HCT116 (cell line): ENCODE measurements at regions not wholly inside any gene's neighbourhood (a gene's known extent, or its start where the extent isn't known, plus 50 kb on each side); places are given as distances from the start of the nearest gene placed in this dataset.

Experiments
- ATAC-seq: fragments of 200-7000 bp; cut with Tn5 transposase; 2 replicates; pipeline ENCODE4 v1.9.1; 2020; ENCODE audit warnings: mild to moderate bottlenecking, moderate library complexity
- BruUV-seq: library from RNA; stranded (reverse); fragments of 400-500 nt; replicated peaks from 2 replicates; lab custom pipeline; 2021; lab: Mats Ljungman, UMichigan
- CTCF ChIA-PET: fragments of 300-600 bp; sonication (Branson Sonifier 250); formaldehyde crosslinking; loops from one replicate; lab custom pipeline; 2021; ENCODE audit warnings: antibody characterized with exemption; lab: Charles Lee
- POLR2A ChIA-PET: fragments of 300-600, 350-600 bp; sonication (Branson Sonifier 250); formaldehyde crosslinking; loops from one replicate; lab custom pipeline; 2021; ENCODE audit warnings: antibody characterized with exemption; lab: Charles Lee
- RAD21 ChIA-PET, 2 experiments: fragments of 300-600 bp; sonication (Branson Sonifier 250); formaldehyde crosslinking; loops; one replicate each; lab custom pipeline; 2023; ENCODE audit warnings: low total read pairs in 2 of 2; ENCODE audit not compliant: uncharacterized antibody in 2 of 2, unreplicated experiment in 2 of 2, low non-redundant PET in 1 of 2; lab: Charles Lee
- DNase-seq: peaks from one replicate; pipeline ENCODE4 v3.0.0-alpha.2; 2010; ENCODE audit warnings: low read depth, low spot score
- H2AFZ ChIP-seq: fragments of 200-600 bp; shearing (Covaris generic), sonication (generic); 2 replicates; pipeline ENCODE4 v1.6.1; 2017; ENCODE audit warnings: low read depth, mixed run types, mixed read lengths, antibody characterized with exemption, low read length; ENCODE audit not compliant: poor library complexity, severe bottlenecking
- H3K27ac ChIP-seq: 2 replicates; pipeline ENCODE4 v1.5.1; 2012; ENCODE audit warnings: low read depth, low read length
- H3K27me3 ChIP-seq: fragments of 200-600 bp; sonication (generic); 2 replicates; pipeline ENCODE4 v1.6.1; 2016; ENCODE audit warnings: mixed run types, low read length, mixed read lengths; ENCODE audit not compliant: insufficient read depth
- H3K36me3 ChIP-seq, 2 experiments: fragments of 200-500 bp in 1 of 2; fragments of 200-600 bp in 1 of 2; sonication (Bioruptor generic) in 1 of 2; sonication (generic) in 1 of 2; 2 replicates each; pipeline versions ENCODE4 v1.5.1 to v1.6.1; 2014 to 2016; ENCODE audit warnings: low read length in 2 of 2, inconsistent platforms in 1 of 2, mixed read lengths in 1 of 2, mixed run types in 1 of 2; ENCODE audit not compliant: insufficient read depth in 2 of 2, control insufficient read depth in 1 of 2
- H3K4me1 ChIP-seq, 2 experiments: fragments of 200-600 bp in 1 of 2; sonication (generic) in 1 of 2; 2 replicates each; pipeline versions ENCODE4 v1.5.1 to v1.6.1; 2012 to 2017; ENCODE audit warnings: low read length in 2 of 2, inconsistent platforms in 1 of 2, mild to moderate bottlenecking in 1 of 2, mixed read lengths in 1 of 2, mixed run types in 1 of 2, moderate library complexity in 1 of 2; ENCODE audit not compliant: insufficient read depth in 2 of 2, control insufficient read depth in 1 of 2
- H3K4me2 ChIP-seq: fragments of 200-600 bp; sonication (generic); 2 replicates; pipeline ENCODE4 v1.6.1; 2017; ENCODE audit warnings: mixed run types, low read length, mixed read lengths
- H3K4me3 ChIP-seq, 2 experiments: fragments of 200-600 bp in 1 of 2; sonication (generic) in 1 of 2; replicated peaks in 1 of 2; 2 replicates each; pipeline ENCODE4 v1.5.1; 2011 to 2016; ENCODE audit warnings: low read length in 2 of 2, control low read depth in 1 of 2, low read depth in 1 of 2, mild to moderate bottlenecking in 1 of 2, mixed read lengths in 1 of 2, mixed run types in 1 of 2
- H3K79me2 ChIP-seq: fragments of 200-600 bp; sonication (generic); 2 replicates; pipeline ENCODE4 v1.6.1; 2017; ENCODE audit warnings: mild to moderate bottlenecking, mixed run types, low read length, moderate library complexity, mixed read lengths; ENCODE audit not compliant: insufficient read depth
- H3K9ac ChIP-seq: fragments of 200-600 bp; sonication (generic); 2 replicates; pipeline ENCODE4 v1.6.1; 2016; ENCODE audit warnings: low read length, mixed read lengths
- H3K9me2 ChIP-seq: fragments of 200-600 bp; sonication (generic), shearing (Covaris generic); 2 replicates; pipeline ENCODE4 v1.6.1; 2017; ENCODE audit warnings: mixed run types, mild to moderate bottlenecking, moderate library complexity; ENCODE audit not compliant: insufficient read depth
- H3K9me3 ChIP-seq, 2 experiments: fragments of 200-500 bp in 1 of 2; fragments of 200-600 bp in 1 of 2; sonication (Bioruptor generic) in 1 of 2; sonication (generic) in 1 of 2; 2 replicates each; pipeline ENCODE4 v1.6.1; 2014 to 2017; ENCODE audit warnings: low read length in 2 of 2, mixed read lengths in 2 of 2, inconsistent platforms in 1 of 2, low read depth in 1 of 2, mild to moderate bottlenecking in 1 of 2, mixed run types in 1 of 2, moderate library complexity in 1 of 2; ENCODE audit not compliant: control insufficient read depth in 1 of 2, insufficient read depth in 1 of 2
- H4K20me1 ChIP-seq: fragments of 200-600 bp; sonication (generic), shearing (Covaris generic); 2 replicates; pipeline ENCODE4 v1.6.1; 2017; ENCODE audit warnings: mixed run types, mild to moderate bottlenecking, moderate library complexity; ENCODE audit not compliant: insufficient read depth
- EZH2 ChIP-seq: fragments of 200-600 bp; sonication (generic); IDR thresholded peaks from 2 replicates; pipeline ENCODE4 v1.6.1; 2017; ENCODE audit warnings: antibody characterized with exemption, mixed run types
- EZH2phosphoT487 ChIP-seq: fragments of 200-600 bp; IDR thresholded peaks from 2 replicates; pipeline ENCODE4 v1.6.1; 2018; ENCODE audit warnings: antibody characterized with exemption, borderline replicate concordance
- JUND ChIP-seq: IDR thresholded peaks from 2 replicates; pipeline ENCODE4 v1.6.1; 2012
- SIN3A ChIP-seq: IDR thresholded peaks from 2 replicates; pipeline ENCODE4 v1.6.1; 2012; ENCODE audit warnings: low read depth
- SRF ChIP-seq: IDR thresholded peaks from 2 replicates; pipeline ENCODE4 v1.6.1; 2012; ENCODE audit warnings: low read depth
- TCF7L2 ChIP-seq: IDR thresholded peaks from 2 replicates; pipeline ENCODE4 v1.7.0; 2011; ENCODE audit warnings: borderline replicate concordance, inconsistent platforms; ENCODE audit not compliant: insufficient read depth, insufficient read length; ENCODE audit errors: extremely low read depth
- YY1 ChIP-seq: IDR thresholded peaks from 2 replicates; pipeline ENCODE4 v1.6.1; 2011; ENCODE audit warnings: low read length, low read depth, moderate library complexity, mild to moderate bottlenecking; ENCODE audit not compliant: insufficient replicate concordance; ENCODE audit errors: extremely low read depth
- ZFX ChIP-seq: fragments of 450-650 bp; IDR thresholded peaks from 2 replicates; pipeline ENCODE4 v1.6.1; 2017
- ZNF274 ChIP-seq: fragments of 200-500 bp; sonication (Bioruptor generic); IDR thresholded peaks from 2 replicates; pipeline ENCODE4 v1.6.1; 2014; ENCODE audit warnings: mild to moderate bottlenecking, low read depth, low read length, inconsistent platforms
- intact Hi-C: fragments of 100-400 bp; cut with micrococcal nuclease; formaldehyde crosslinking; loops from 2 replicates; pipeline ENCODE4 v1.10.0; 2022
- TF ChIP-seq, protein P1 (sequence below): IDR thresholded peaks from 2 replicates; pipeline ENCODE4 v1.6.1; 2012
- TF ChIP-seq, protein P2 (sequence below): IDR thresholded peaks from 2 replicates; pipeline ENCODE4 v1.6.1; 2012; ENCODE audit warnings: low read depth
- TF ChIP-seq, protein P3 (sequence below): IDR thresholded peaks from 2 replicates; pipeline ENCODE4 v1.6.1; 2011; ENCODE audit warnings: mild to moderate bottlenecking, low read length, moderate library complexity; ENCODE audit not compliant: insufficient replicate concordance; ENCODE audit errors: extremely low read depth

DNA sequence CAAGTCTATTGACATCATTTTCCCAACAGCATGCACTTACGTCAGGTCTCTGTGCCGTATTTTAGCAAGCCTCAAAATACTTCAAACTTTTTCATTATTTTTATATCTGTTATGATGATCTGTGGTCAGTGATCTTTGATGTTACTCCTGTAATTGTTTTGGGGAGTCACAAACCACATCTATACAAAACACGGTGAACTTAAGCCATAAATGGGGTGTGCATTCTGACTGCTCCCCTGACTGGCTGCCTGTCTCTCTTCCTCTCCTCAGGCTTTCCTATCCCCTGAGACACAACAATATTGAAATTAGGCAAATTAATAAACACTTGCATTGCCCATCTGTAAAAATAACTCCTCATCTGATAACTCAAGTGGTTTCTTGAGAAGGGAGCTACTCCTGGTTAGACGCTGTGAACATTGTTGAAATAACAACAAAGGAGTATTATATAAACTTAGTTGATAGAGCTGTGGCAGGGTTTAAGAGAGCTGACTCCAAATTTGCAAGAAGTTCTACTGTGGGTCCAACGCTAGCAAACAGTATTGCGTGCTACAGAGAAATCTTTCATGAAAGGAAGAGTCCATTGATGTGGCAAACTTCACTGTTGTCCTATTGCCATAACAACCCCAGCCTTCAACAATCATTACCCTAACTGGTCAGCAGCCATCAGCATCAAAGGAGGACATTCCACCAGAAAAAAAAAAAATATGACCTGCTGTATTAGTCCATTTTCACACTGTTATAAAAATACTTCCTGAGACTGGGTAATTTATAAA is 105.8 kb upstream of the DSCAM start:
- Histone ChIP-seq H3K27me3 (no peaks in the 10 kb centered on the region), H3K9me2 (no peaks in the 10 kb centered on the region), H3K27ac (no peak overlapping the region), H4K20me1 (no peaks in the 10 kb centered on the region), H3K9me3 (peaks cover 0 to 15% of the 10 kb centered on the region in 2 experiments; a peak in 2 of 4 replicates), H3K36me3 (no peaks in the 10 kb centered on the region), H2AFZ (no peak overlapping the region), H3K9ac (no peak overlapping the region), H3K4me3 (no peak overlapping the region), H3K4me1 (no peaks in the 10 kb centered on the region), H3K4me2 (no peak overlapping the region), H3K79me2 (no peaks in the 10 kb centered on the region)
- POLR2A ChIA-PET: no interaction called here
- no TSS peak for BruUV-seq
- ATAC-seq (no peak), DNase-seq (no peak)
- RAD21 ChIA-PET: no interaction called here
- CTCF ChIA-PET: no interaction called here
- no peak for TF ChIP-seq EZH2phosphoT487
- no peak for TF ChIP-seq JUND
- TF ChIP-seq, protein P1, sequence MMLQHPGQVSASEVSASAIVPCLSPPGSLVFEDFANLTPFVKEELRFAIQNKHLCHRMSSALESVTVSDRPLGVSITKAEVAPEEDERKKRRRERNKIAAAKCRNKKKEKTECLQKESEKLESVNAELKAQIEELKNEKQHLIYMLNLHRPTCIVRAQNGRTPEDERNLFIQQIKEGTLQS: no peak
- TF ChIP-seq ZFX: no peak
- no peak for TF ChIP-seq YY1
- TF ChIP-seq TCF7L2: no peak
- no peak for TF ChIP-seq EZH2
- TF ChIP-seq, protein P2, sequence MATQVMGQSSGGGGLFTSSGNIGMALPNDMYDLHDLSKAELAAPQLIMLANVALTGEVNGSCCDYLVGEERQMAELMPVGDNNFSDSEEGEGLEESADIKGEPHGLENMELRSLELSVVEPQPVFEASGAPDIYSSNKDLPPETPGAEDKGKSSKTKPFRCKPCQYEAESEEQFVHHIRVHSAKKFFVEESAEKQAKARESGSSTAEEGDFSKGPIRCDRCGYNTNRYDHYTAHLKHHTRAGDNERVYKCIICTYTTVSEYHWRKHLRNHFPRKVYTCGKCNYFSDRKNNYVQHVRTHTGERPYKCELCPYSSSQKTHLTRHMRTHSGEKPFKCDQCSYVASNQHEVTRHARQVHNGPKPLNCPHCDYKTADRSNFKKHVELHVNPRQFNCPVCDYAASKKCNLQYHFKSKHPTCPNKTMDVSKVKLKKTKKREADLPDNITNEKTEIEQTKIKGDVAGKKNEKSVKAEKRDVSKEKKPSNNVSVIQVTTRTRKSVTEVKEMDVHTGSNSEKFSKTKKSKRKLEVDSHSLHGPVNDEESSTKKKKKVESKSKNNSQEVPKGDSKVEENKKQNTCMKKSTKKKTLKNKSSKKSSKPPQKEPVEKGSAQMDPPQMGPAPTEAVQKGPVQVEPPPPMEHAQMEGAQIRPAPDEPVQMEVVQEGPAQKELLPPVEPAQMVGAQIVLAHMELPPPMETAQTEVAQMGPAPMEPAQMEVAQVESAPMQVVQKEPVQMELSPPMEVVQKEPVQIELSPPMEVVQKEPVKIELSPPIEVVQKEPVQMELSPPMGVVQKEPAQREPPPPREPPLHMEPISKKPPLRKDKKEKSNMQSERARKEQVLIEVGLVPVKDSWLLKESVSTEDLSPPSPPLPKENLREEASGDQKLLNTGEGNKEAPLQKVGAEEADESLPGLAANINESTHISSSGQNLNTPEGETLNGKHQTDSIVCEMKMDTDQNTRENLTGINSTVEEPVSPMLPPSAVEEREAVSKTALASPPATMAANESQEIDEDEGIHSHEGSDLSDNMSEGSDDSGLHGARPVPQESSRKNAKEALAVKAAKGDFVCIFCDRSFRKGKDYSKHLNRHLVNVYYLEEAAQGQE: no peak
- TF ChIP-seq, protein P3, sequence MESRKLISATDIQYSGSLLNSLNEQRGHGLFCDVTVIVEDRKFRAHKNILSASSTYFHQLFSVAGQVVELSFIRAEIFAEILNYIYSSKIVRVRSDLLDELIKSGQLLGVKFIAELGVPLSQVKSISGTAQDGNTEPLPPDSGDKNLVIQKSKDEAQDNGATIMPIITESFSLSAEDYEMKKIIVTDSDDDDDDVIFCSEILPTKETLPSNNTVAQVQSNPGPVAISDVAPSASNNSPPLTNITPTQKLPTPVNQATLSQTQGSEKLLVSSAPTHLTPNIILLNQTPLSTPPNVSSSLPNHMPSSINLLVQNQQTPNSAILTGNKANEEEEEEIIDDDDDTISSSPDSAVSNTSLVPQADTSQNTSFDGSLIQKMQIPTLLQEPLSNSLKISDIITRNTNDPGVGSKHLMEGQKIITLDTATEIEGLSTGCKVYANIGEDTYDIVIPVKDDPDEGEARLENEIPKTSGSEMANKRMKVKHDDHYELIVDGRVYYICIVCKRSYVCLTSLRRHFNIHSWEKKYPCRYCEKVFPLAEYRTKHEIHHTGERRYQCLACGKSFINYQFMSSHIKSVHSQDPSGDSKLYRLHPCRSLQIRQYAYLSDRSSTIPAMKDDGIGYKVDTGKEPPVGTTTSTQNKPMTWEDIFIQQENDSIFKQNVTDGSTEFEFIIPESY: no peak
- TF ChIP-seq SIN3A: no peak
- TF ChIP-seq SRF: no peak
- TF ChIP-seq ZNF274: no peak
- intact Hi-C loops: no loop called here
